ENCODE measurements at regions not wholly inside any gene's neighbourhood (a gene's known extent, or its start where the extent isn't known, plus 50 kb on each side); places are given as distances from the start of the nearest gene placed in this dataset.

GRCh38 chr17:79533116-79533515 is 77.7 kb downstream of the RBFOX3 start:
- no peak overlapping the region for H3K9ac ChIP-seq (ENCODE audit: low read depth in 1 of 3, low read length in 3 of 3)
- no peak overlapping the region for H3K4me3 ChIP-seq (ENCODE audit: low read length in 3 of 3)
- no peaks in the 10 kb centered on the region for H3K9me3 ChIP-seq (ENCODE audit: control insufficient read depth in 3 of 3, low read length in 3 of 3)
- no peak overlapping the region for H3K27ac ChIP-seq (ENCODE audit: low read depth, low read length)
- no peaks in the 10 kb centered on the region for H3K36me3 ChIP-seq (ENCODE audit: control insufficient read depth in 3 of 3, insufficient read depth in 3 of 3, low read length in 3 of 3)
- peaks cover 72 to 87% (median 74%) of the 10 kb centered on the region in 3 donors for H3K27me3 ChIP-seq (ENCODE audit: control insufficient read depth in 3 of 3, insufficient read depth in 3 of 3, low read length in 3 of 3)
- H3K4me1 ChIP-seq (ENCODE audit: control insufficient read depth in 3 of 3, insufficient read depth in 3 of 3, low read length in 3 of 3): no peaks in the 10 kb centered on the region

- Histone ChIP-seq H3K27me3 (ENCODE audit: control insufficient read depth in 3 of 3, insufficient read depth in 3 of 3, low read length in 3 of 3) (peaks cover 69 to 84% (median 78%) of the 10 kb centered on the region in 3 donors), H3K4me3 (ENCODE audit: low read length in 3 of 3) (no peak overlapping the region), H3K27ac (ENCODE audit: low read depth, low read length) (no peak overlapping the region), H3K9me3 (ENCODE audit: control insufficient read depth in 3 of 3, low read length in 3 of 3) (no peaks in the 10 kb centered on the region), H3K36me3 (ENCODE audit: control insufficient read depth in 3 of 3, insufficient read depth in 3 of 3, low read length in 3 of 3) (no peaks in the 10 kb centered on the region), H3K4me1 (ENCODE audit: control insufficient read depth in 3 of 3, insufficient read depth in 3 of 3, low read length in 3 of 3) (no peaks in the 10 kb centered on the region), H3K9ac (ENCODE audit: low read depth in 1 of 3, low read length in 3 of 3) (no peak overlapping the region)
Measured at GRCh38 chr17:79532107-79532790, 78.6 kb downstream of the RBFOX3 start.

- no peaks in the 10 kb centered on the region for H3K36me3 ChIP-seq (ENCODE audit: control insufficient read depth in 3 of 3, insufficient read depth in 3 of 3, low read length in 3 of 3)
- H3K9ac ChIP-seq (ENCODE audit: low read depth in 1 of 3, low read length in 3 of 3): no peak overlapping the region
- no peaks in the 10 kb centered on the region for H3K4me1 ChIP-seq (ENCODE audit: control insufficient read depth in 3 of 3, insufficient read depth in 3 of 3, low read length in 3 of 3)
- H3K27me3 ChIP-seq (ENCODE audit: control insufficient read depth in 3 of 3, insufficient read depth in 3 of 3, low read length in 3 of 3): peaks cover 70 to 87% (median 84%) of the 10 kb centered on the region in 3 donors
- H3K27ac ChIP-seq (ENCODE audit: low read depth, low read length): no peak overlapping the region
- no peak overlapping the region for H3K4me3 ChIP-seq (ENCODE audit: low read length in 3 of 3)
- no peaks in the 10 kb centered on the region for H3K9me3 ChIP-seq (ENCODE audit: control insufficient read depth in 3 of 3, low read length in 3 of 3)
Measured at GRCh38 chr17:79531191-79532095, 79.4 kb downstream of the RBFOX3 start.

- no peak overlapping the region for H3K4me3 ChIP-seq (ENCODE audit: low read length in 3 of 3)
- H3K4me1 ChIP-seq (ENCODE audit: control insufficient read depth in 3 of 3, insufficient read depth in 3 of 3, low read length in 3 of 3): no peaks in the 10 kb centered on the region
- H3K36me3 ChIP-seq (ENCODE audit: control insufficient read depth in 3 of 3, insufficient read depth in 3 of 3, low read length in 3 of 3): no peaks in the 10 kb centered on the region
- no peaks in the 10 kb centered on the region for H3K9me3 ChIP-seq (ENCODE audit: control insufficient read depth in 3 of 3, low read length in 3 of 3)
- H3K27me3 ChIP-seq (ENCODE audit: control insufficient read depth in 3 of 3, insufficient read depth in 3 of 3, low read length in 3 of 3): peaks cover 77 to 88% (median 86%) of the 10 kb centered on the region in 3 donors
- no peak overlapping the region for H3K27ac ChIP-seq (ENCODE audit: low read depth, low read length)
- H3K9ac ChIP-seq (ENCODE audit: low read depth in 1 of 3, low read length in 3 of 3): no peak overlapping the region
Measured at GRCh38 chr17:79530361-79531105, 80.3 kb downstream of the RBFOX3 start.

- H3K9ac ChIP-seq (ENCODE audit: low read depth in 1 of 3, low read length in 3 of 3): no peak overlapping the region
- H3K9me3 ChIP-seq (ENCODE audit: control insufficient read depth in 3 of 3, low read length in 3 of 3): no peaks in the 10 kb centered on the region
- no peaks in the 10 kb centered on the region for H3K4me1 ChIP-seq (ENCODE audit: control insufficient read depth in 3 of 3, insufficient read depth in 3 of 3, low read length in 3 of 3)
- no peak overlapping the region for H3K4me3 ChIP-seq (ENCODE audit: low read length in 3 of 3)
- no peak overlapping the region for H3K27ac ChIP-seq (ENCODE audit: low read depth, low read length)
- no peaks in the 10 kb centered on the region for H3K36me3 ChIP-seq (ENCODE audit: control insufficient read depth in 3 of 3, insufficient read depth in 3 of 3, low read length in 3 of 3)
- H3K27me3 ChIP-seq (ENCODE audit: control insufficient read depth in 3 of 3, insufficient read depth in 3 of 3, low read length in 3 of 3): peaks cover 72 to 87% (median 84%) of the 10 kb centered on the region in 3 donors
Measured at GRCh38 chr17:79529661-79530081, 81.2 kb downstream of the RBFOX3 start.

- no peak overlapping the region for H3K9ac ChIP-seq (ENCODE audit: low read depth in 1 of 3, low read length in 3 of 3)
- no peaks in the 10 kb centered on the region for H3K36me3 ChIP-seq (ENCODE audit: control insufficient read depth in 3 of 3, insufficient read depth in 3 of 3, low read length in 3 of 3)
- no peaks in the 10 kb centered on the region for H3K4me1 ChIP-seq (ENCODE audit: control insufficient read depth in 3 of 3, insufficient read depth in 3 of 3, low read length in 3 of 3)
- H3K27ac ChIP-seq (ENCODE audit: low read depth, low read length): no peak overlapping the region
- H3K9me3 ChIP-seq (ENCODE audit: control insufficient read depth in 3 of 3, low read length in 3 of 3): no peaks in the 10 kb centered on the region
- H3K4me3 ChIP-seq (ENCODE audit: low read length in 3 of 3): no peak overlapping the region
- H3K27me3 ChIP-seq (ENCODE audit: control insufficient read depth in 3 of 3, insufficient read depth in 3 of 3, low read length in 3 of 3): peaks cover 75 to 89% (median 87%) of the 10 kb centered on the region in 3 donors
Measured at GRCh38 chr17:79528592-79529125, 82.2 kb downstream of the RBFOX3 start.

- H3K36me3 ChIP-seq (ENCODE audit: control insufficient read depth in 3 of 3, insufficient read depth in 3 of 3, low read length in 3 of 3): no peaks in the 10 kb centered on the region
- peaks cover 67 to 85% (median 85%) of the 10 kb centered on the region in 3 donors for H3K27me3 ChIP-seq (ENCODE audit: control insufficient read depth in 3 of 3, insufficient read depth in 3 of 3, low read length in 3 of 3)
- H3K4me1 ChIP-seq (ENCODE audit: control insufficient read depth in 3 of 3, insufficient read depth in 3 of 3, low read length in 3 of 3): no peaks in the 10 kb centered on the region
- H3K9ac ChIP-seq (ENCODE audit: low read depth in 1 of 3, low read length in 3 of 3): no peak overlapping the region
- no peaks in the 10 kb centered on the region for H3K9me3 ChIP-seq (ENCODE audit: control insufficient read depth in 3 of 3, low read length in 3 of 3)
- no peak overlapping the region for H3K4me3 ChIP-seq (ENCODE audit: low read length in 3 of 3)
- no peak overlapping the region for H3K27ac ChIP-seq (ENCODE audit: low read depth, low read length)
Measured at GRCh38 chr17:79527306-79527705, 83.5 kb downstream of the RBFOX3 start.

- no peaks in the 10 kb centered on the region for H3K4me1 ChIP-seq (ENCODE audit: control insufficient read depth in 3 of 3, insufficient read depth in 3 of 3, low read length in 3 of 3)
- no peak overlapping the region for H3K9ac ChIP-seq (ENCODE audit: low read depth in 1 of 3, low read length in 3 of 3)
- H3K27me3 ChIP-seq (ENCODE audit: control insufficient read depth in 3 of 3, insufficient read depth in 3 of 3, low read length in 3 of 3): peaks cover 66 to 87% (median 85%) of the 10 kb centered on the region in 3 donors
- H3K4me3 ChIP-seq (ENCODE audit: low read length in 3 of 3): no peak overlapping the region
- no peak overlapping the region for H3K27ac ChIP-seq (ENCODE audit: low read depth, low read length)
- no peaks in the 10 kb centered on the region for H3K9me3 ChIP-seq (ENCODE audit: control insufficient read depth in 3 of 3, low read length in 3 of 3)
- no peaks in the 10 kb centered on the region for H3K36me3 ChIP-seq (ENCODE audit: control insufficient read depth in 3 of 3, insufficient read depth in 3 of 3, low read length in 3 of 3)
Measured at GRCh38 chr17:79525793-79526677, 84.8 kb downstream of the RBFOX3 start.

Measured in skeletal muscle tissue (tissue), 3 donors.